OCI-LY1 (cell line): ENCODE measurements at regions not wholly inside any gene's neighbourhood (a gene's known extent, or its start where the extent isn't known, plus 50 kb on each side); places are given as distances from the start of the nearest gene placed in this dataset.

ENCODE experiments used
- H2AFZ ChIP-seq: fragments of 200-600 bp; sonication (generic), shearing (Covaris generic); 2 replicates; pipeline ENCODE4 v1.6.0; 2014; ENCODE audit warnings: antibody characterized with exemption, mild to moderate bottlenecking, low read length
- H3F3A ChIP-seq: fragments of 200-600 bp; sonication (generic), shearing (Covaris generic); 2 replicates; pipeline ENCODE4 v1.6.0; 2014; ENCODE audit warnings: mild to moderate bottlenecking, antibody characterized with exemption, low read length, moderate library complexity; ENCODE audit not compliant: insufficient read depth
- H3K27ac ChIP-seq: fragments of 200-600 bp; sonication (generic); 2 replicates; pipeline ENCODE4 v1.5.1; 2014; ENCODE audit warnings: low read length, mixed run types, mild to moderate bottlenecking, low read depth; ENCODE audit not compliant: poor library complexity, severe bottlenecking
- H3K27me3 ChIP-seq: fragments of 200-600 bp; sonication (generic); 2 replicates; pipeline ENCODE4 v1.6.0; 2014; ENCODE audit warnings: antibody characterized with exemption, mild to moderate bottlenecking, low read length, moderate library complexity; ENCODE audit not compliant: insufficient read depth
- H3K36me3 ChIP-seq: fragments of 200-600 bp; sonication (generic); 2 replicates; pipeline ENCODE4 v1.6.1; 2014; ENCODE audit warnings: mild to moderate bottlenecking, antibody characterized with exemption, low read length, moderate library complexity, mixed read lengths; ENCODE audit not compliant: insufficient read depth
- H3K4me1 ChIP-seq: fragments of 200-600 bp; sonication (generic); 2 replicates; pipeline ENCODE4 v1.5.1; 2014; ENCODE audit warnings: mild to moderate bottlenecking, low read length, moderate library complexity; ENCODE audit not compliant: insufficient read depth, severe bottlenecking
- H3K4me2 ChIP-seq: fragments of 200-600 bp; sonication (generic), shearing (Covaris generic); 2 replicates; pipeline ENCODE4 v1.6.1; 2014; ENCODE audit warnings: low read length
- H3K4me3 ChIP-seq: fragments of 200-600 bp; sonication (generic); 2 replicates; pipeline ENCODE4 v1.5.1; 2014; ENCODE audit warnings: low read length, low read depth, mild to moderate bottlenecking, mixed read lengths; ENCODE audit not compliant: poor library complexity, severe bottlenecking
- H3K79me2 ChIP-seq: fragments of 200-600 bp; shearing (Covaris generic); 2 replicates; pipeline ENCODE4 v1.6.1; 2016; ENCODE audit warnings: mixed run types, low read length, mixed read lengths; ENCODE audit not compliant: insufficient read depth
- H3K9ac ChIP-seq: fragments of 200-600 bp; sonication (generic), shearing (Covaris generic); 2 replicates; pipeline ENCODE4 v1.6.1; 2014; ENCODE audit warnings: mild to moderate bottlenecking, low read length, mixed read lengths
- H3K9me2 ChIP-seq: fragments of 200-600 bp; sonication (generic), shearing (Covaris generic); 2 replicates; pipeline ENCODE4 v1.6.1; 2014; ENCODE audit warnings: low read depth, mild to moderate bottlenecking, low read length, mixed read lengths
- H3K9me3 ChIP-seq: fragments of 200-600 bp; shearing (Covaris generic); 2 replicates; pipeline ENCODE4 v1.6.1; 2014; ENCODE audit warnings: low read length, mixed read lengths
- H4K20me1 ChIP-seq: fragments of 200-600 bp; sonication (generic), shearing (Covaris generic); 2 replicates; pipeline ENCODE4 v1.6.0; 2016; ENCODE audit warnings: mild to moderate bottlenecking, low read length; ENCODE audit not compliant: insufficient read depth
- CTCF ChIP-seq: fragments of 200-600 bp; sonication (generic), shearing (Covaris generic); IDR thresholded peaks from 2 replicates; pipeline ENCODE4 v1.5.1; 2017; ENCODE audit warnings: mild to moderate bottlenecking, antibody characterized with exemption, low read length, moderate library complexity, mixed read lengths
- EZH2 ChIP-seq: fragments of 200-600 bp; sonication (generic), shearing (Covaris generic); IDR thresholded peaks from 2 replicates; pipeline ENCODE4 v1.8.0; 2017; ENCODE audit warnings: borderline replicate concordance, mixed run types, mild to moderate bottlenecking, antibody characterized with exemption, low read length, moderate library complexity, mixed read lengths

DNA sequence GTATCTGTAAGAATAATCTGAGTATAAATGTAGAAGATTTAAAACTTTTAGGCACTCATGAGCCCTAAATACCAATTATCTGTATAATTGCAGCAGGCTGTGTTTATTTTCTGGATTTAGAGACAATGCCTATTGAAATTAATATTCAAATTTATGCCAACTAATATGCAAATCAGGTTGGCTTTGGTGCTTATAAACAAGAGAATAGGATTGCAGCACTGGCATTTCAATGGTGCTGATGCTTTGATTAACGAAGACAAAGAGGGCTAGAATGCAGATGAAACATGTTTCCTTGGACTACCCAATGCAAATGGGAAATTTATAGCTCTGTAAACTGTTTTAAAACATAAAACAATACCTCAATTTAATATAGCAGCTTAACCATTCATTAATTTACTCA lies 70.7 kb upstream of the GATB start:
- Histone ChIP-seq H3K9me3 (no peaks in the 10 kb centered on the region), H2AFZ (no peak overlapping the region), H3K4me3 (no peak overlapping the region), H3K36me3 (no peaks in the 10 kb centered on the region), H3K9ac (no peak overlapping the region), H3K4me2 (no peak overlapping the region), H3K9me2 (no peaks in the 10 kb centered on the region), H3K27me3 (no peaks in the 10 kb centered on the region), H3F3A (no peaks in the 10 kb centered on the region), H3K4me1 (no peaks in the 10 kb centered on the region), H3K27ac (no peak overlapping the region), H4K20me1 (no peaks in the 10 kb centered on the region), H3K79me2 (no peaks in the 10 kb centered on the region)
- TF ChIP-seq EZH2 (no peak), CTCF (no peak)

DNA sequence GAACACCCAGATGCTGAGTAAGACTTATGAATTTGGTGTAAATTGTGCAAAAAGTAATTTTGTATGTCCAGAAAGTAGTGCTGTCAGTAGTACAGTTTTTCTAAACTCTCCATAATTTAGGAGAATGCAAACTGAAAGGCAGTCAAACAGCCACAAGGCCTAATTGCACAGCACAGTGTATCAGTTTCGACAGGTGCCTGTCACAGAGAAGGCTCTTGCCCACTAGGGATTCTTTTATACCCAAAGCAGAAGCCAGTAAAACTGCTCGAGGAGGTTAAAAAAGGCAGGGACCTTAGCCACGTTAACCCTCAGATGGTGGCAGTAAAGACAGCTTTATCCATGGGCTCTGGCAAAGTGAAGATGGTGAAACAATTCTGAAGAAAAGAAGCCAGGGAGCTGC lies 69.4 kb upstream of the GATB start:
- Histone ChIP-seq H3K27ac (no peak overlapping the region), H3K4me2 (no peak overlapping the region)

DNA sequence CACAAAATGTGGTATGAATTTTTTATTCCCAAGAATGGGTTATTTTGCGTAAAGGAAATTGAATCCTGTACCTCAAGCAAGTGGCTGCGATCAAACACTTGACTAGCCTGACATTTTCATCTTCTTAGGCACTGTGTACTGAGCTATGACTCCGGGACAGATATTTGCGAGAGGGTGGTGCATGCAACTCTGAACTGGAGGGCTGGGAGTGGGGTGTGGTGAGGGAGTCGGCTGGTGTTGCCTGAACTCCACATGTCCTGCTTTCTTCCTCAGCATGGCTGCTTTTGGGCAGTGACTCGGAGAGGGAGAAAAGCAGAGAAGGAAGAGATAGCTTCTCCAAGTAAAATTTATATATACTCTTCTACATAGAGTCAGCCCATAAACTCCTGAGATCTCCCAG lies 68.5 kb upstream of the GATB start:
- Histone ChIP-seq H3K27me3 (no peaks in the 10 kb centered on the region), H2AFZ (no peak overlapping the region), H3K36me3 (no peaks in the 10 kb centered on the region), H3K4me1 (no peaks in the 10 kb centered on the region), H3K9me3 (no peaks in the 10 kb centered on the region), H3K4me3 (no peak overlapping the region), H3K4me2 (no peak overlapping the region), H3K9ac (no peak overlapping the region), H3F3A (no peaks in the 10 kb centered on the region), H3K9me2 (no peaks in the 10 kb centered on the region), H4K20me1 (no peaks in the 10 kb centered on the region), H3K79me2 (no peaks in the 10 kb centered on the region), H3K27ac (no peak overlapping the region)
- TF ChIP-seq CTCF (no peak), EZH2 (no peak)

More for the DNA sequence above, 69.4 kb upstream of the GATB start:
- Histone ChIP-seq H3K4me1 (no peaks in the 10 kb centered on the region), H3K9me2 (no peaks in the 10 kb centered on the region), H3K36me3 (no peaks in the 10 kb centered on the region), H3F3A (no peaks in the 10 kb centered on the region), H4K20me1 (no peaks in the 10 kb centered on the region), H3K27me3 (no peaks in the 10 kb centered on the region), H3K9ac (no peak overlapping the region), H2AFZ (no peak overlapping the region), H3K4me3 (no peak overlapping the region), H3K9me3 (no peaks in the 10 kb centered on the region), H3K79me2 (no peaks in the 10 kb centered on the region)
- no peak for TF ChIP-seq CTCF
- TF ChIP-seq EZH2: no peak
